ENCODE measurements at regions not wholly inside any gene's neighbourhood (a gene's known extent, or its start where the extent isn't known, plus 50 kb on each side); places are given as distances from the start of the nearest gene placed in this dataset.

DNA sequence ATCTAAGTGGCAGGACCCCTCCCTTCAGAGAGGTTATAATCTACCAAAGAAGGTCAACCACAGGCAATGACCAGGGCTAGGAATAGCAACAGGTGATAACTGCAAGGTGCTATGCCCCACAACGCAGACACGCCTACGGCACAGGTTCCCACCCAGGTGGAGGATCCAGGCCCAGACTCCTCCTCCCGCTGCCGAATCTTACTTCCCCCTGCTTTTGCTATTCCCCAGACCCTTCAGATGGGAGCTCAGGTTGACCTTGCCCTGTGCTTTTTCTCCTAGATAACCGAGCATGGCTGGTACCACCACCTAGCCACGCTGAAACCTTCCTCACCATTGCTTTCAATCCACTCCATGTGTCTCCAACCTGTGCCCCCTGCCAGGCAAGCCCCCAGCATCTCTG, 142.2 kb upstream of the IGF1R start (continued):
- TF ChIP-seq, protein P1, sequence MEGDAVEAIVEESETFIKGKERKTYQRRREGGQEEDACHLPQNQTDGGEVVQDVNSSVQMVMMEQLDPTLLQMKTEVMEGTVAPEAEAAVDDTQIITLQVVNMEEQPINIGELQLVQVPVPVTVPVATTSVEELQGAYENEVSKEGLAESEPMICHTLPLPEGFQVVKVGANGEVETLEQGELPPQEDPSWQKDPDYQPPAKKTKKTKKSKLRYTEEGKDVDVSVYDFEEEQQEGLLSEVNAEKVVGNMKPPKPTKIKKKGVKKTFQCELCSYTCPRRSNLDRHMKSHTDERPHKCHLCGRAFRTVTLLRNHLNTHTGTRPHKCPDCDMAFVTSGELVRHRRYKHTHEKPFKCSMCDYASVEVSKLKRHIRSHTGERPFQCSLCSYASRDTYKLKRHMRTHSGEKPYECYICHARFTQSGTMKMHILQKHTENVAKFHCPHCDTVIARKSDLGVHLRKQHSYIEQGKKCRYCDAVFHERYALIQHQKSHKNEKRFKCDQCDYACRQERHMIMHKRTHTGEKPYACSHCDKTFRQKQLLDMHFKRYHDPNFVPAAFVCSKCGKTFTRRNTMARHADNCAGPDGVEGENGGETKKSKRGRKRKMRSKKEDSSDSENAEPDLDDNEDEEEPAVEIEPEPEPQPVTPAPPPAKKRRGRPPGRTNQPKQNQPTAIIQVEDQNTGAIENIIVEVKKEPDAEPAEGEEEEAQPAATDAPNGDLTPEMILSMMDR (IDR thresholded peaks at IDR 0.05 in 2 of 3, conservative IDR thresholded peaks at IDR 0.05 in 1 of 3; ENCODE audit: borderline replicate concordance in 1 of 3, insufficient read depth in 1 of 3, low read depth in 2 of 3, low read length in 2 of 3): no peak

DNA sequence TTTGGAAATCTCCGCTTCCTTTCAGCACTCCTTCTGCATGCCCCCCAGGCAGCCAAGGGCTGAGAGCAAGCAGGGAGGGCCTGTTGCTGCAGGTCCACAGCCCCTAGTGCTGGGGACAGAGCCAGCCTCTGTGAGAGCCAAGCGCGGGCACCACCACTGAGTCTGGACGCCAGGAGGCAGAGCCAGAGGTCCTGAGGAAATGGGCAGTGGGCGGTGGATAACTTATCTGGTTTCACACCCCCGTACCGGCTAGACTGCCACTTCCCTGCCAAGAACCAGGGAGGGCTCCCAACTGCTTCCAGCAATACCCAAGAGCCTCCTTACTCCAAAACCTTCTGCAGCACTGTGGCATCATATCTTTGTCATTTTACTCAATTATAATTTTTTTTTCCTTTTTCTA, 141.6 kb upstream of the IGF1R start:
- POLR2A ChIA-PET: no interaction called here
- BruUV-seq (replicated peaks): no TSS peak
- Histone ChIP-seq H3K4me2 (ENCODE audit: low read length) (no peak overlapping the region), H3K27ac (ENCODE audit: low read depth, low read length) (no peak overlapping the region), H3K9me3 (ENCODE audit: control insufficient read depth in 1 of 2, insufficient read depth in 1 of 2, low read depth in 1 of 2, low read length in 2 of 2) (no peaks in the 10 kb centered on the region), H3K9me2 (ENCODE audit: insufficient read depth) (no peaks in the 10 kb centered on the region), H3K9ac (ENCODE audit: low read length) (no peak overlapping the region), H3K36me3 (ENCODE audit: control insufficient read depth in 1 of 2, insufficient read depth in 2 of 2, low read length in 2 of 2) (no peaks in the 10 kb centered on the region), H3K79me2 (ENCODE audit: insufficient read depth, low read length) (no peaks in the 10 kb centered on the region), H3K27me3 (ENCODE audit: insufficient read depth, low read length) (peaks cover 52% of the 10 kb centered on the region), H4K20me1 (ENCODE audit: insufficient read depth) (no peaks in the 10 kb centered on the region), H3K4me1 (ENCODE audit: control insufficient read depth in 1 of 2, insufficient read depth in 2 of 2, low read length in 2 of 2) (no peaks in the 10 kb centered on the region), H2AFZ (ENCODE audit: low read depth, low read length, poor library complexity, severe bottlenecking) (no peak overlapping the region), H3K4me3 (replicated peaks in 1 of 2; ENCODE audit: low read depth in 1 of 2, low read length in 2 of 2) (no peak overlapping the region)
- DNase-seq (ENCODE audit: low read depth, low spot score): no peak
- no peak for ATAC-seq
- intact Hi-C loops (cut with micrococcal nuclease): no loop called here
- RAD21 ChIA-PET (ENCODE audit: low non-redundant PET in 1 of 2, low total read pairs in 2 of 2, uncharacterized antibody in 2 of 2, unreplicated experiment in 2 of 2): no interaction called here
- TF ChIP-seq SP1 (IDR thresholded peaks at IDR 0.05; ENCODE audit: low read depth) (no peak), ZFX (IDR thresholded peaks at IDR 0.05) (no peak), RAD21 (IDR thresholded peaks at IDR 0.05; ENCODE audit: low read depth) (no peak), TCF7L2 (IDR thresholded peaks at IDR 0.05; ENCODE audit: borderline replicate concordance, extremely low read depth, insufficient read depth, insufficient read length) (no peak), CBX3 (IDR thresholded peaks at IDR 0.05; ENCODE audit: low read depth) (no peak)
- CTCF ChIA-PET: no interaction called here
